ENCODE measurements at regions not wholly inside any gene's neighbourhood (a gene's known extent, or its start where the extent isn't known, plus 50 kb on each side); places are given as distances from the start of the nearest gene placed in this dataset.

GRCh38 chr12:18943200-18943599, 186.3 kb upstream of the PLEKHA5 start:
- no peaks in the 10 kb centered on the region for H3K36me3 ChIP-seq (ENCODE audit: control insufficient read depth in 2 of 4, insufficient read depth in 4 of 4, low read length in 3 of 4)
- H4K8ac ChIP-seq (ENCODE audit: extremely low read depth, insufficient read depth, low read length), result no peak overlapping the region
- no peak overlapping the region for H4K91ac ChIP-seq (replicated peaks; ENCODE audit: insufficient read length, low read length)
- H3K4me2 ChIP-seq (ENCODE audit: insufficient read depth in 1 of 2, low read depth in 2 of 2, low read length in 2 of 2), result no peak overlapping the region
- H2BK20ac ChIP-seq (ENCODE audit: low read length), result no peak overlapping the region
- H3K4me1 ChIP-seq (replicated peaks in 1 of 4; ENCODE audit: control insufficient read depth in 3 of 4, insufficient read depth in 4 of 4, low read length in 3 of 4), result no peaks in the 10 kb centered on the region
- H3K79me2 ChIP-seq (ENCODE audit: control insufficient read depth in 1 of 2, insufficient read depth in 2 of 2, low read length in 2 of 2), result no peaks in the 10 kb centered on the region
- no peak overlapping the region for H2BK120ac ChIP-seq (replicated peaks; ENCODE audit: low read depth, low read length)
- DNase-seq (ENCODE audit: low read depth in 1 of 2, low spot score in 2 of 2), result no peak
- H3K27ac ChIP-seq (ENCODE audit: low read depth, low read length), result no peak overlapping the region
- no peak overlapping the region for H3K14ac ChIP-seq (ENCODE audit: insufficient read length)
- H2BK15ac ChIP-seq (ENCODE audit: low read length), result no peak overlapping the region
- no peak overlapping the region for H3K4me3 ChIP-seq (ENCODE audit: extremely low read depth in 1 of 4, insufficient read depth in 2 of 4, low read depth in 3 of 4, low read length in 4 of 4)
- no peaks in the 10 kb centered on the region for H3K27me3 ChIP-seq (replicated peaks in 1 of 4; ENCODE audit: control insufficient read depth in 3 of 4, extremely low read depth in 1 of 4, insufficient read depth in 3 of 4, low read length in 3 of 4)
- H2BK5ac ChIP-seq (ENCODE audit: low read depth, low read length), result no peak overlapping the region
- H2AK5ac ChIP-seq (ENCODE audit: low read depth, low read length), result no peak overlapping the region
- H3K56ac ChIP-seq (replicated peaks; ENCODE audit: insufficient read length, low read depth, low read length), result no peak overlapping the region
- ChIA-PET POLR2A (ENCODE audit: partially characterized antibody) (interaction anchor here (0.8 kb wide), 1 partner anchor 60 kb away, joined by 3 read pairs; no protein-coding TSS in a partner anchor), CTCF (ENCODE audit: partially characterized antibody) (interaction anchor here (1.8 kb wide), 1 partner anchor 13 kb away, joined by 4 read pairs; no protein-coding TSS in a partner anchor)
- H3K18ac ChIP-seq (ENCODE audit: extremely low read depth, low read length), result no peak overlapping the region
- WGBS, 2 experiments (ENCODE audit: extremely low coverage in 1 of 2, insufficient coverage in 1 of 2, insufficient read length in 1 of 2, insufficient replicate concordance in 2 of 2, low coverage in 1 of 2, low lambda C conversion rate in 2 of 2, missing lambda C conversion rate in 1 of 2), result 80% methylated on average over 5 of the region's 5 CpGs; no CpG with 5 or more reads in 1 of the 2 experiments
- no peak for FAIRE-seq
- H3K9me3 ChIP-seq (ENCODE audit: insufficient read depth in 2 of 2, low read depth in 1 of 2, low read length in 1 of 2), result no peaks in the 10 kb centered on the region
- H3K79me1 ChIP-seq (ENCODE audit: low read depth, low read length), result no peaks in the 10 kb centered on the region
- H4K5ac ChIP-seq (ENCODE audit: insufficient read length, low read depth, low read length), result no peak overlapping the region
- peak overlapping the region; percentile 57; the same call in 1 of the 2 replicates for H2AFZ ChIP-seq (ENCODE audit: low read length)
- no peak overlapping the region for H2BK12ac ChIP-seq (ENCODE audit: low read depth, low read length)
- no peak overlapping the region for H3K4ac ChIP-seq (replicated peaks; ENCODE audit: insufficient read length, low read depth, low read length)
- no peaks in the 10 kb centered on the region for H4K20me1 ChIP-seq (replicated peaks in 1 of 2; ENCODE audit: control insufficient read depth in 1 of 2, insufficient read depth in 2 of 2, low read length in 2 of 2)
- no peak overlapping the region for H3K23ac ChIP-seq (ENCODE audit: insufficient read length)
- no peak overlapping the region for H3K9ac ChIP-seq (replicated peaks in 1 of 4; ENCODE audit: extremely low read depth in 1 of 4, low read depth in 3 of 4, low read length in 3 of 4)
- no peaks in the 10 kb centered on the region for H3K23me2 ChIP-seq (ENCODE audit: low read depth, low read length)
- TF ChIP-seq JUN (IDR thresholded peaks at IDR 0.05; ENCODE audit: low read depth, low read length), result no peak
- TF ChIP-seq CBX5 (IDR thresholded peaks at IDR 0.05; ENCODE audit: low read depth, low read length), result no peak
- no peak for TF ChIP-seq SUZ12 (IDR thresholded peaks at IDR 0.05; ENCODE audit: low read length)
- no peak for TF ChIP-seq ASH2L (IDR thresholded peaks at IDR 0.05; ENCODE audit: low read length)
- no peak for TF ChIP-seq CHD2 (IDR thresholded peaks at IDR 0.05; ENCODE audit: low read length)
- TF ChIP-seq GABPA (IDR thresholded peaks at IDR 0.05; ENCODE audit: borderline replicate concordance, insufficient read depth, low read length), result no peak
- TF ChIP-seq POLR2A (IDR thresholded peaks at IDR 0.05; ENCODE audit: control extremely low read depth in 1 of 2, low read depth in 2 of 2, low read length in 2 of 2), result no peak
- TF ChIP-seq MAFK (IDR thresholded peaks at IDR 0.05; ENCODE audit: low read depth, low read length), result no peak
- TF ChIP-seq E2F6 (IDR thresholded peaks at IDR 0.05), result no peak
- no peak for TF ChIP-seq RXRA (IDR thresholded peaks at IDR 0.05; ENCODE audit: insufficient read depth, low read depth, low read length)
- no peak for TF ChIP-seq SIN3A (conservative IDR thresholded peaks at IDR 0.05 in 1 of 2, IDR thresholded peaks at IDR 0.05 in 1 of 2; ENCODE audit: low read depth in 1 of 2, low read length in 2 of 2)
- no peak for TF ChIP-seq EGR1 (IDR thresholded peaks at IDR 0.05; ENCODE audit: borderline replicate concordance, low read depth, low read length)
- TF ChIP-seq SIX5 (IDR thresholded peaks at IDR 0.05; ENCODE audit: low read depth, low read length), result no peak
- TF ChIP-seq MAX (IDR thresholded peaks at IDR 0.05), result no peak

Data from H1 (cell line).